GM21423 (cell line): ENCODE measurements at regions not wholly inside any gene's neighbourhood (a gene's known extent, or its start where the extent isn't known, plus 50 kb on each side); places are given as distances from the start of the nearest gene placed in this dataset.

Source experiments
- ATAC-seq: cut with Tn5 transposase; IDR thresholded peaks from one replicate; pipeline ENCODE4 v1.9.1; 2021; ENCODE audit warnings: mild to moderate bottlenecking, moderate library complexity; ENCODE audit not compliant: unreplicated experiment

- no peak for ATAC-seq
Measured at GRCh38 chr20:57112448-57112847, 154.0 kb downstream of the BMP7 start.

GRCh38 chr20:57114290-57115005 lies 152.0 kb downstream of the BMP7 start:
- ATAC-seq: no peak

DNA sequence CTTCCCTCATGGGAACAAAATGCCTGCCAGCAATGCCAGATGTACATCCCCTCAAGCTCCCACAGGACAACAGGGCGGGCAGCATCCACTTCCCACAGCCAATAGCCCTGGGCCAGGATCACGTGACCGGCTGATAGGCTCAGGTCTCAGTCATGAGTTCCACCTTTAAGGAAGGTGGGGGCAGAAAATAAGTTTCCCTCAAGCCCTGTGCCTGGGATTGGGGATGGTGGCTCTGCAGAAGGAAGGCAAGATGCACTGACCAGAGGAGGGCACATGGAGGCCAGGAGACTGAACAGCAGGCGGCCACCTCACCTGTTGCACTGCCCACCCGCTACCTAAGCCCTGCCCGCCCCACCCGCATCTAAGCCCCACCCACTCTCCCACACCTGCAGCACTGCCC lies 149.1 kb downstream of the BMP7 start:
- no peak for ATAC-seq

DNA sequence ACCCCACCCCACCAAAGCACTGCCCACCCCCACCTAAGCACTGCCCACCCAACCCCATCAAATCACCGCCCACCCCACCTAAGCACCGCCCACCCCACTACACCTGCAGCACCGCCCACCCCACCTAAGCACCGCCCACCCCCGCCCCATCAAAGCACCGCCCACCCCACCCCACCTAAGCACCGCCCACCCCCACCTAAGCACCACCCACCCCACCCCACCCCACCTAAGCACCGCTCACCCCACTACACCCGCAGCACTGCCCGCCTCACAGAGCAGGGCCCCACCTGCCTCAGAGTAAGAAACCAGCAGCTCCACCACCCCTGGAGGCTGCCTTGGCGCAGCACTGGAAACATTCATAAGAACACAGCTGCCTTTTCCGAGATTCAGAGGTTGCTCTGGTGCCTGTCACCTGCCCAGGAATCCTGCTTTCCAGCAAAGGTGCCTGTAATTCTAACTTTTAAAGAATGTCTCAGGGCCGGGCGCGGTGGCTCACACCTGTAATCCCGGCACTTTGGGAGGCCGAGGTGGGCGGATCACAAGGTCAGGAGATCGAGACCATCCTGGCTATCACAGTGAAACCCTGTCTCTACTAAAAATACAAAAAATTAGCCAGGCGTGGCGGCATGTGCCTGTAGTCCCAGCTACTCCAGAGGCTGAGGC lies 148.2 kb downstream of the BMP7 start:
- no peak for ATAC-seq
